ENCODE measurements at regions not wholly inside any gene's neighbourhood (a gene's known extent, or its start where the extent isn't known, plus 50 kb on each side); places are given as distances from the start of the nearest gene placed in this dataset.
"Not testable (repeated sequence)": the region's sequence is repeated elsewhere in the genome, so short reads cannot be mapped to it uniquely, and the experiment has no call there.

DNA sequence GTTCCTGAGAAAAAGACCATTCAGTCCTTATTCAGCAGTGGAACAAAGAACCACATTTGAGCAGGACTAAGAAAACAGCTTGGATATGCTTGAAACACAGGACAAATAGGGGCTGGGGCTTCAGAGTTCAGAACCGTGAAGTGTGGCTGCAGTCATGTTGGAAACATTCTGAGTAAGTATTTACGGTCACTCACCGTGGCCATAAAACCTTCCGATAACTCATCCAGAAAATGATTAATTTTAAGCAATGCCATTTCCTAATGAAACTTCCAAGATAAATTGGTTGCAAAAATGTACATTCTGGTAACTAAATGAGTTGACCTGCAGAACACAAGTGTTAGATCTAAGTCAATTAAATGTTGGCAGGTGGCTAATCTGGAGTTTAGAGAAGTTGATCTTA, 279.2 kb downstream of the CXCL12 start:
- DNase-seq (ENCODE audit: low read depth), result no peak
- TF ChIP-seq, protein P1, sequence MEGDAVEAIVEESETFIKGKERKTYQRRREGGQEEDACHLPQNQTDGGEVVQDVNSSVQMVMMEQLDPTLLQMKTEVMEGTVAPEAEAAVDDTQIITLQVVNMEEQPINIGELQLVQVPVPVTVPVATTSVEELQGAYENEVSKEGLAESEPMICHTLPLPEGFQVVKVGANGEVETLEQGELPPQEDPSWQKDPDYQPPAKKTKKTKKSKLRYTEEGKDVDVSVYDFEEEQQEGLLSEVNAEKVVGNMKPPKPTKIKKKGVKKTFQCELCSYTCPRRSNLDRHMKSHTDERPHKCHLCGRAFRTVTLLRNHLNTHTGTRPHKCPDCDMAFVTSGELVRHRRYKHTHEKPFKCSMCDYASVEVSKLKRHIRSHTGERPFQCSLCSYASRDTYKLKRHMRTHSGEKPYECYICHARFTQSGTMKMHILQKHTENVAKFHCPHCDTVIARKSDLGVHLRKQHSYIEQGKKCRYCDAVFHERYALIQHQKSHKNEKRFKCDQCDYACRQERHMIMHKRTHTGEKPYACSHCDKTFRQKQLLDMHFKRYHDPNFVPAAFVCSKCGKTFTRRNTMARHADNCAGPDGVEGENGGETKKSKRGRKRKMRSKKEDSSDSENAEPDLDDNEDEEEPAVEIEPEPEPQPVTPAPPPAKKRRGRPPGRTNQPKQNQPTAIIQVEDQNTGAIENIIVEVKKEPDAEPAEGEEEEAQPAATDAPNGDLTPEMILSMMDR (IDR thresholded peaks at IDR 0.05; ENCODE audit: low read depth, low read length, missing control alignments), result no peak
- no peak overlapping the region for H3K4me3 ChIP-seq (ENCODE audit: low read depth, low read length)

DNA sequence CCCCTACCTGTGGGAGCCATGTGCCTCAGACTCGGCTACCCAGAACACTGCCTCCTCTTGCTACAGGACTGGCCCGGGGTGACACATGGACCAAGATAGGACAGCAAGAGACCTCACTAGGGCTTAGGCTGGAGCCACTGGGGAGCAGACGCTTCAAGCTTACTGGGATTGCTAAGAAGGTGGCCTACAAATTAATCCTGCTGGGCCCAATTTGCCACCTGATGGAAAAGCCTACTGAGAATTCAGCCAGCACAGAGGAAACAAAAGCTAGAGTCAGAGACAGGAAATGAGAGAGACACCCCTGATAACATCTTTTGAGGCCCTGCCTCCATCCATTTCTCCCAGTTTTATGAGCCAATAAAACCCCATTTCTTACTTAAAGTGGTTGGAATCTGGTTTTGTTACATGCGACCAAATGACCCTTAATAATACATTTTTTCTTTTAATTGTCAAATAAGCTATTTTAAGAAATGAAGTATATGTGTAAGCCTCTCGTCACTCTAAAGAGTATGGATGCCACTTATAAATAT, 282.1 kb downstream of the CXCL12 start:
- H3K4me3 ChIP-seq (ENCODE audit: low read depth, low read length), result no peak overlapping the region
- no peak for DNase-seq (ENCODE audit: low read depth)
- TF ChIP-seq, protein P1 (IDR thresholded peaks at IDR 0.05; ENCODE audit: low read depth, low read length, missing control alignments), result no peak

DNA sequence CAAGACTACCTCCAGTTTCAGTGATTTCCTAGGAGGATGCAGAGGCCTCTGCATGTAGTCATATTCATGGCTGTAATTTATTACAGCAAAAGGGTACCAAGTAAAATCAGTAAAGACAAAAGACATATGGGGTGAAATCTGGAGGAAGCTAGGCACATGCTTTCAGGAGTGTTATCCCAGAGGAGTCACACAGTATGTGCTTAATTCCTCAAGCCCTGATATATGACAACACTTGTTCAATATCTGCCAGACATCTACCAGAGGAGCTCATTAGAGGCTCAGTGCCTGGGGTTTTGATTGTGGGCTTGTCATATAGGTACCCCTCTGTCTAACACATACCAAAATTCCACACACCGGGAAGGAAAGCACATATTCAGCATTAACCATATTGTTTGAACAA, 283.8 kb downstream of the CXCL12 start:
- TF ChIP-seq, protein P1 (IDR thresholded peaks at IDR 0.05; ENCODE audit: low read depth, low read length, missing control alignments), result no peak
- no peak for DNase-seq (ENCODE audit: low read depth)
- no peak overlapping the region for H3K4me3 ChIP-seq (ENCODE audit: low read depth, low read length)

DNA sequence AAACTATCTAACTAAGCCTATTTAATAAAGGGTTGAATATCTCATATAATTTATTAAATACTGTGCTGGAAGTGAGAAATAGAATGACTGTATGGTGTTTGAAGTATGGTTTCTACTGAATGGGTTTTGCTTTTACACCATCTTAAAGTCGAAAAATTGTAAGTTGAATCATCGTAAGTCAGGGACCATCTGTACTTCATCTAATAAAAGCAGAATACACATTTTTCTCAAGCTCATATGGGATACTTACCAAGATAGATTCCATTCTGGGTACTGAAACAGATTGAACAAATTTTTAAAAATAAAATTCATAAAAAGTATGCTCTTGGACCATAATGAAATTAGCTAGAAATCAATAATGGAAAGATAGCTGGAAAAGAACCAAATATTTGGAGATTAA, 285.4 kb downstream of the CXCL12 start:
- TF ChIP-seq, protein P1 (IDR thresholded peaks at IDR 0.05; ENCODE audit: low read depth, low read length, missing control alignments), result no peak
- no peak for DNase-seq (ENCODE audit: low read depth)

DNA sequence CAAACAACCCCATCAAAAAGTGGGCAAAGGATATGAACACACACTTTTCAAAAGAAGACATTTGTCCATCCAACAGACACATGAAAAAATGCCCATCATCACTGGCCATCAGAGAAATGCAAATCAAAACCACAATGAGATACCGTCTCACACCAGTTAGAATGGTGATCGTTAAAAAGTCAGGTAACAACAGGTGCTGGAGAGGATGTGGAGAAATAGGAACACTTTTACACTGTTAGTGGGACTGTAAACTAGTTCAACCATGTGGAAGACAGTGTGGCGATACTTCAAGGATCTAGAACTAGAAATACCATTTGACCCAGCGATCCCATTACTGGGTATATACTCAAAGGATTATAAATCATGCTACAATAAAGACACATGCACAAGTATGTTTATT, 288.7 kb downstream of the CXCL12 start:
- H3K4me3 ChIP-seq (ENCODE audit: low read depth, low read length); DNase-seq (ENCODE audit: low read depth): not testable (repeated sequence)

More for the DNA sequence above, 285.4 kb downstream of the CXCL12 start:
- H3K4me3 ChIP-seq (ENCODE audit: low read depth, low read length), result no peak overlapping the region

DNA sequence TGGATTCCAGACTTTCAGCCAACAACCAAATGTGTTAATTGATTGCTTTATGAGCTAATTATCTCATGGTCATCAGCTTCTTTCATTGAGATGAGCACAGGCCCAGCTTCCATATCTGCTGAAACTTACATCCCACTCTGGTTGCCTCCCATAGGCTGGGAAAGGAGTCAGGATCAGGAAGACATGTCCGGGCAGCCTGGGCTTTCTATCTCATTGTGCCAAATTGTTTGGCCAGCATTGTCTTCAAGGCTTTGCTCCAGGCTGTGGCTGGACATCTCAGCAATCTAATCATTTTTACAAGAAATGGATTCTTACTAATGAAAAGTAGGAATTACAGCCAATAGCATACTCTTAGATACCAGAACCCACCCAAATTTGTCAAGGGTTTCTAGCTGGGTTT, 295.2 kb downstream of the CXCL12 start:
- TF ChIP-seq, protein P1 (IDR thresholded peaks at IDR 0.05; ENCODE audit: low read depth, low read length, missing control alignments), result no peak
- no peak overlapping the region for H3K4me3 ChIP-seq (ENCODE audit: low read depth, low read length)
- DNase-seq (ENCODE audit: low read depth), result no peak

DNA sequence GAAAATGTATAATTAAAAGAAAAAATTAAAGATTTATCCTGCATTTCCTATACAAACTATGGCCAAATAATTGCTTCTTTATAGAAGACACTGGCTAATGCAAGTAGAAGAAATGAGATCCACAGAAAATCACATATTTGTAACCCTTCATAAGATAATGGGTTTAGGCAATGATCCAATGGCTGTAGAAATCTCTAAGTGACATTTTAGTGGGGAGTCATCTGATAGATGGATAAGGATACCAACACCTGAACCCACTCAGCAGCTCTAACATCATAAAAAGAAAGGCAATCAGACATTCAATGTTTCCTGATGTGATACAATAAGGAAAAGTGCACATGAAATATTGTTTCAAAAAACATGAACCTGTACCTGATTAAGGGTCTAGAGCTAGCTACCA, 297.5 kb downstream of the CXCL12 start:
- TF ChIP-seq, protein P1 (IDR thresholded peaks at IDR 0.05; ENCODE audit: low read depth, low read length, missing control alignments), result no peak
- DNase-seq (ENCODE audit: low read depth), result no peak
- no peak overlapping the region for H3K4me3 ChIP-seq (ENCODE audit: low read depth, low read length)

Measured in GM12864 (cell line).